ENCODE measurements at regions not wholly inside any gene's neighbourhood (a gene's known extent, or its start where the extent isn't known, plus 50 kb on each side); places are given as distances from the start of the nearest gene placed in this dataset.
A peak's percentile ranks its signal among the peaks of the same experiment; 100 is the strongest.

- 0 out of 2 replicates have a peak overlapping the region, but pooled peaks have one; percentile 32 for H2AFZ ChIP-seq
- 0 out of 2 replicates have a peak, but pooled peaks cover under 1% of the 10 kb centered on the region for H3K4me1 ChIP-seq (ENCODE audit: insufficient read depth)
- H3F3A ChIP-seq (replicated peaks; ENCODE audit: low read depth) = no peaks in the 10 kb centered on the region
- no peaks in the 10 kb centered on the region for H3K36me3 Mint-ChIP-seq (ENCODE audit: low read depth)
- H3K9me3 Mint-ChIP-seq = no peaks in the 10 kb centered on the region
- peaks cover 13% of the 10 kb centered on the region for H3K4me1 Mint-ChIP-seq
- no peak overlapping the region for H3K4me2 ChIP-seq
- H3K27me3 ChIP-seq (ENCODE audit: insufficient read depth) = no peaks in the 10 kb centered on the region
- no peak overlapping the region for H3K27ac ChIP-seq (ENCODE audit: low read depth)
- no peaks in the 10 kb centered on the region for H3K79me2 ChIP-seq (replicated peaks; ENCODE audit: insufficient read depth)
- TF ChIP-seq CTCF (conservative IDR thresholded peaks at IDR 0.05; ENCODE audit: low read depth in 2 of 2) = no peak
- TF ChIP-seq, protein P1, sequence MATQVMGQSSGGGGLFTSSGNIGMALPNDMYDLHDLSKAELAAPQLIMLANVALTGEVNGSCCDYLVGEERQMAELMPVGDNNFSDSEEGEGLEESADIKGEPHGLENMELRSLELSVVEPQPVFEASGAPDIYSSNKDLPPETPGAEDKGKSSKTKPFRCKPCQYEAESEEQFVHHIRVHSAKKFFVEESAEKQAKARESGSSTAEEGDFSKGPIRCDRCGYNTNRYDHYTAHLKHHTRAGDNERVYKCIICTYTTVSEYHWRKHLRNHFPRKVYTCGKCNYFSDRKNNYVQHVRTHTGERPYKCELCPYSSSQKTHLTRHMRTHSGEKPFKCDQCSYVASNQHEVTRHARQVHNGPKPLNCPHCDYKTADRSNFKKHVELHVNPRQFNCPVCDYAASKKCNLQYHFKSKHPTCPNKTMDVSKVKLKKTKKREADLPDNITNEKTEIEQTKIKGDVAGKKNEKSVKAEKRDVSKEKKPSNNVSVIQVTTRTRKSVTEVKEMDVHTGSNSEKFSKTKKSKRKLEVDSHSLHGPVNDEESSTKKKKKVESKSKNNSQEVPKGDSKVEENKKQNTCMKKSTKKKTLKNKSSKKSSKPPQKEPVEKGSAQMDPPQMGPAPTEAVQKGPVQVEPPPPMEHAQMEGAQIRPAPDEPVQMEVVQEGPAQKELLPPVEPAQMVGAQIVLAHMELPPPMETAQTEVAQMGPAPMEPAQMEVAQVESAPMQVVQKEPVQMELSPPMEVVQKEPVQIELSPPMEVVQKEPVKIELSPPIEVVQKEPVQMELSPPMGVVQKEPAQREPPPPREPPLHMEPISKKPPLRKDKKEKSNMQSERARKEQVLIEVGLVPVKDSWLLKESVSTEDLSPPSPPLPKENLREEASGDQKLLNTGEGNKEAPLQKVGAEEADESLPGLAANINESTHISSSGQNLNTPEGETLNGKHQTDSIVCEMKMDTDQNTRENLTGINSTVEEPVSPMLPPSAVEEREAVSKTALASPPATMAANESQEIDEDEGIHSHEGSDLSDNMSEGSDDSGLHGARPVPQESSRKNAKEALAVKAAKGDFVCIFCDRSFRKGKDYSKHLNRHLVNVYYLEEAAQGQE (IDR thresholded peaks at IDR 0.05; ENCODE audit: unreplicated experiment) = no peak
- no peak for TF ChIP-seq NANOG (IDR thresholded peaks at IDR 0.05; ENCODE audit: borderline replicate concordance)
- no peak for TF ChIP-seq ZNF331 (CRISPR knock-in tag; IDR thresholded peaks at IDR 0.05; ENCODE audit: low read depth)
- TF ChIP-seq POLR2AphosphoS5 (IDR thresholded peaks at IDR 0.05; ENCODE audit: low read depth) = no peak
- no peak for TF ChIP-seq EZH2phosphoT487 (IDR thresholded peaks at IDR 0.05; ENCODE audit: unreplicated experiment)
- TF ChIP-seq CREB1 (CRISPR knock-in tag; IDR thresholded peaks at IDR 0.05; ENCODE audit: low read depth) = no peak
- TF ChIP-seq ZNF114 (CRISPR knock-in tag; IDR thresholded peaks at IDR 0.05) = no peak
- H3K9me2 ChIP-seq (ENCODE audit: insufficient read depth) = no peaks in the 10 kb centered on the region
- no peak overlapping the region for H3K4me3 Mint-ChIP-seq
- H3K4me3 ChIP-seq = no peak overlapping the region
- H3K36me3 ChIP-seq (ENCODE audit: insufficient read depth) = no peaks in the 10 kb centered on the region; the same call in 1 of the 2 replicates
- ATAC-seq (no peak), DNase-seq (ENCODE audit: low spot score) (no peak)
- H4K20me1 ChIP-seq (replicated peaks; ENCODE audit: insufficient read depth) = no peaks in the 10 kb centered on the region
- no peak overlapping the region for H3K27ac Mint-ChIP-seq
- peaks cover 7% of the 10 kb centered on the region for H3K27me3 Mint-ChIP-seq (ENCODE audit: insufficient read depth, low read depth, poor library complexity)
Measured at GRCh38 chr6:159099276-159099675, 54.5 kb upstream of the TAGAP start.

DNA sequence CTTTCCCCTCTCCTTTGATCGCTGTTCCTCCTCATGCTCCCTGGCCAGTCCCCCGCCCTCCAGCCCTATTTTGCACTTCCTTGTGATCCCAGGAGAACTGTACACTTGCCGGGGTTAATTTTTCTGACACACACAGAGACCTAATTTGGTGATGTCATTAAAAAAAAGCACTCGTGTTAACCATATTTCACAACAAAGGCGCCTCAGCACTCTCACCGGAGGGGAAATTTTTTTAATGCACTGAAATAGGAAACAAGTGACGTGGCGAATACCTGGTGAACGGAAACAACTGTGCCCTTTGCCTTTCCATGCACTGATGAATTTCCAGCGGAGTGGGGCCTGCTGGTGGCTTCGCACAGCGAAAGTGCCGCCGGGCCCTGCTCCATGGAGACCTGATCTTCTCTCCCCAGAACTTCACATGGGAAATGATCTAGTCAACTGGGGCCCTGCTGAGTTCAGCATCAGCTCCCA lies 53.9 kb upstream of the TAGAP start:
- no peak for ATAC-seq
- Histone ChIP-seq H3K4me3 (no peak overlapping the region), H3K9me2 (ENCODE audit: insufficient read depth) (no peaks in the 10 kb centered on the region), H3K4me2 (no peak overlapping the region), H4K20me1 (replicated peaks; ENCODE audit: insufficient read depth) (no peaks in the 10 kb centered on the region), H2AFZ (0 out of 2 replicates have a peak overlapping the region, but pooled peaks have one; percentile 32), H3K4me1 (ENCODE audit: insufficient read depth) (no peaks in the 10 kb centered on the region), H3K36me3 (ENCODE audit: insufficient read depth) (no peaks in the 10 kb centered on the region; the same call in 1 of the 2 replicates), H3K27ac (ENCODE audit: low read depth) (no peak overlapping the region), H3K27me3 (ENCODE audit: insufficient read depth) (no peaks in the 10 kb centered on the region), H3F3A (replicated peaks; ENCODE audit: low read depth) (no peaks in the 10 kb centered on the region), H3K79me2 (replicated peaks; ENCODE audit: insufficient read depth) (no peaks in the 10 kb centered on the region)
- H3K4me1 Mint-ChIP-seq = peaks cover 11% of the 10 kb centered on the region
- peaks cover 12% of the 10 kb centered on the region for H3K27me3 Mint-ChIP-seq (ENCODE audit: insufficient read depth, low read depth, poor library complexity)
- H3K36me3 Mint-ChIP-seq (ENCODE audit: low read depth) = no peaks in the 10 kb centered on the region
- DNase-seq (ENCODE audit: low spot score) = no peak
- TF ChIP-seq ZNF114 (CRISPR knock-in tag; IDR thresholded peaks at IDR 0.05) (no peak), EZH2 (IDR thresholded peaks at IDR 0.05; ENCODE audit: low read depth, unreplicated experiment) (no peak), STAT1 (IDR thresholded peaks at IDR 0.05; ENCODE audit: unreplicated experiment) (no peak), CTCF (conservative IDR thresholded peaks at IDR 0.05; ENCODE audit: low read depth in 2 of 2) (no peak), EZH2phosphoT487 (IDR thresholded peaks at IDR 0.05; ENCODE audit: unreplicated experiment) (no peak), CREB1 (CRISPR knock-in tag; IDR thresholded peaks at IDR 0.05; ENCODE audit: low read depth) (no peak)
- peak overlapping the region; percentile 20; the same call in 1 of the 2 replicates for H3K27ac Mint-ChIP-seq
- no peaks in the 10 kb centered on the region for H3K9me3 Mint-ChIP-seq
- H3K4me3 Mint-ChIP-seq = no peak overlapping the region

Measured in GM23338 (cell line).